ENCODE measurements at regions not wholly inside any gene's neighbourhood (a gene's known extent, or its start where the extent isn't known, plus 50 kb on each side); places are given as distances from the start of the nearest gene placed in this dataset.

DNA sequence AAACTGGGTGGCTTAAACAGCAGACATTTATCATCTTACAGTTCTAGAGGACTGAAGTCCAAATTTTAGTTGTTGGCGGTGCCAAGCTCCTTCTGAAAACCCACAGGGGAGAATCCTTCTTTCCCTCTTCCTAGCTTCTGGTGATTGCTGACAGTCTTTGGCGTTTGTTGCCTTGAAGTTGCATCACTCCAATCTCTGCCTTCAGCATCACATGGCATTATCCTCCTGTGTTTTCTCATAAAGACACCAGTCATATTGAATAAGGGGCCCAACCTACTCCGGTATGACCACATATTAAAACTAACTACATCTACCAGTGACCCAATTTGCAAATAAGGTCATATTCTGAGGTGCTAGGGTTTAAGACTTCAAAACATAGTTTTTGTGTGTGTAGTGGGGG, 472.1 kb upstream of the IGFBP3 start:
- intact Hi-C loops (cut with DNase I): no loop called here
- DNase-seq (ENCODE audit: missing footprints) (no peak), ATAC-seq (peak; percentile 85)

DNA sequence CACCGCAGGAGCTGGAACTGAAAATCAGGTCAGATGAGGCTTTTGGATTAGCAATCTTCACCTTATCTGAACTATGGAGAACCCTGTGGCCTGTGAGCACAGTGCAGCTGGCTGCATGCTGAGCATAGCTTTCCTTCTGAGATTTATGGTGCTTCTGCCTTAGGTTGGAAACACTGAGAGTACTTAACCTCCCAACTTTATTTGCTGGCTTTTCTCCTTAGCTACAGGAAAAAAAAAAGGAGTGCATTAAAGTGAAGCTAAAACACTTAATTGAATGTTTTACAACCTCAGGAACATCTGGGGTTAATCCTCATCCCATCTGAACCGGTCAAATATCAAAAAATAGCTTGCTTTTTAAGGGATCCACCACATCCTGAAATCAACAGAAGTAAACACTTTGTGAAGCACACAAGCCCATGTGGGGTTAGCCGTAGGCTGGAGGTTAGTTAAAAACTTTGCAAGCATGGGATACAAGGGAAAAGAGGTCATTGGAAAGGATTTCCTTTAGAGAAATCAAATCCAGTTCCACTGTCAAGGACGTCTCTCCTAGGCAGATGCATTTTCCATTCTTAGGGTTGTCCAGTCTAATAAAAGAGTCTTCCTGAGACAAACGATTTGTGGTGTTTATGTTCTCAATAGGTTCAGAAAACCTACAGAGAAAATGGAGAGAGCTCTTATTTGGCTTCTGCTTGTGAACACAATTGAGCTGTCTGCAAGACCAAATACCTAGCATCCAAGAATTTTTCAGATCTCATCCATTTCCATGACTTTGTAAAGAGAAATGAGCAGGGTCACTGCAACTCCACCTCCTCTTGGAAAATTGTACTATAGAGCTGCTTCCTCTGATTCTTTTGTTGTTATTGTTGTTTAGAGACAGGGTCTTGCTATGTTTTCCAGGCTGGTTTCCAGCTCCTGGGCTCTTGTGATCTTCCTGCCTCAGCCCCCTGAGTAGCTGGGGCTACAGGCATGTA, 470.4 kb upstream of the IGFBP3 start:
- intact Hi-C loops (cut with DNase I): no loop called here
- DNase-seq (ENCODE audit: missing footprints) (no peak), ATAC-seq (no peak)

DNA sequence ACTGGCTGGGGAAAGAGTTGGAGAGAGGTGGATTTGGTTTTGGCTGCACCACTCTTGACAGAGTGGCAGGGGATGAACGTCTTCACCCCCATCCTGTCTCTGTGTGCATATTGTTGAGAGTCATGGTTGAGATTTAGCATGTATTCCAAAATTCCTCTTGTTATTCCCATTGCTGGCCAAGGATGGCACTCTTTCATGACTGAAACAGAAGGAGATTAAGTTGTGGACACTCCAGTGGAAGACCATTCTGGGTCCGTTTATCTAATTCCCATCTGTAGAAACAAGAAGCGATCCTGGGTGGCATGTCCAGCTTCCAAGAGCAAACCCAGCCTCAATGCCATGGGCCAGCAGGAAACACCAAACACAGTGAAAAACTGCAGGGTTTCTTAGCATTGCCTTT, 469.0 kb upstream of the IGFBP3 start:
- no peak for DNase-seq (ENCODE audit: missing footprints)
- no peak for ATAC-seq
- intact Hi-C loops (cut with DNase I): no loop called here

DNA sequence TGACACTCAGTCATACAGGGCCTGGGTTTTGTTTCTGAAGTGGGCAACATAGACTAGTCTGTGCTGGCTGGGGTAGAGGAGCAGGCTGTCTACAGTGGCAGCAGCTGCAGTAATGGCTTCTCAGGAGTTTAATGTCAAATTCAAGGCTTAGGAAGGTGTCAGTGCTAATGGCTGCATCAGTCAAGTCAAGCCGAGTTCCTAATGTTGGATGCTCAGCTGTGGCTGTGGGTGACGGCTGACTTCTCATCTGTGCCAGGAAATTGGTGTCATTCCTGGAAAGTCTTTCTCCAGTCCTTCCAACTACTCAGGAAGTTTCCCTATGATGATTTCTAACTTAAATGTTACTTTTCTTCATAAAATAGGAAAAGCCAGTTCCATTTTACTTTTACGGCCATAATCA, 468.1 kb upstream of the IGFBP3 start:
- intact Hi-C loops (cut with DNase I): no loop called here
- DNase-seq (ENCODE audit: missing footprints) (no peak), ATAC-seq (no peak)

DNA sequence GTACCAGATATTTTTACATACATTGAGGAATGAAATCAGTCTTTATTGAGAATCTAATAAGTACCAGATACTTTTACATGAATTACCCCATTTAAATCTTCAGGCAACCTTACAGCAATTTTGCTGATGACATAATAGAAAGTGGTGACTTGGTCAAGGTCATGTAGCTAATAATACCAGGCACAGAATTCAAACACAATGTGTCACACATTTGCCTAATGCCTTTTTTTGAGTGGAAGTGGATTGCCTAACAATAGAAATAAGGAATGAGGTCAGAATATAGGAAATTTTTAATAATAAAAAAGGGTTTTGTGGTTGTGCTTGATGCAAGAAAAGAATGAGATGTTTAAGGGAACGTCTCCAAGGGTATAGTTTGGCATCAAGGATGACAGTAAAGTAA, 466.6 kb upstream of the IGFBP3 start:
- intact Hi-C loops (cut with DNase I): no loop called here
- DNase-seq (ENCODE audit: missing footprints): no peak
- no peak for ATAC-seq

DNA sequence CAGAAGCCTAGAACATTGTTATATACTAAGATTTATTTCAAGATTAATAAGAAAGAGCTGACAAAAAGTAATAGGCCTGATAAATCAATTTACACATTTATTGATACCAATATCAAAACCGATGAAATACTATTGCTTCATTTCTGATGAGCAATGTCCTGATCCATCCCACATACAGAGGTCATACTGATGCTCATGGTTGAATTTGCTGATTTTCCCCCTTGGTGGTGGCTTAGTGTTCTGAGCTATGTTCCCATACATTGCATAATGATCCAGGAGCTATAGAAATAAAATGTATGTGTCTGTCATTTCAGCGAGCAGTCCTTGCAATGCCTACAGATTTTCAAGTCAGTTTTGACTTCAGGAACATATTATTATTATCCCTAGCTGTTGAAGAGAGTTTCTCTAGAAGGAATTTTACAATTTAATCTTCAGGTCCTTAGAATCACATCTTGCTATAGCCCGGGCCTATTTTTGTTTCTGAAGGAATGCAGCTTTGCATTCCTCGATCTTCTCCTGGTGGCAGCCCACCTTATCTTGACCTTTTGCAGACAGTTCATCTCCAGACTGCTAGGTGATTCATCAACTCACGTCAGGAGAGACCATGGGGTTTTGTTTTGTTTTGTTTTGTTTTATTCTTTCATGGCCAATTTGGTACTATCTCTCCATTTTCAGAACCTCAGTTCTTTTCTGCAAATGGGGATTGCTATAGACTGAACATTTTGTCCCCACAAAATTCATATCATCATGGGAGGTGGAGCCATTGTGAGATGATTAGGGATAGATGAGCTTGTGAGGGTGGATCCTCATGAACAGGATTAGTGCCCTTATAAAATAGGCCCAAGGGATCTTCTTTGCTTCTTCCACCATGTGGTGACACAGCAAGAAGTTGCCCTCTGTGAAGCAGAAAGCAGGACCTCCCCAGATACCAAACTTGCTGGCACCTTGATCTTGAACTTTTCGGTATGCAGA, 465.6 kb upstream of the IGFBP3 start:
- DNase-seq (ENCODE audit: missing footprints) (no peak), ATAC-seq (no peak)
- intact Hi-C loops (cut with DNase I): no loop called here

DNA sequence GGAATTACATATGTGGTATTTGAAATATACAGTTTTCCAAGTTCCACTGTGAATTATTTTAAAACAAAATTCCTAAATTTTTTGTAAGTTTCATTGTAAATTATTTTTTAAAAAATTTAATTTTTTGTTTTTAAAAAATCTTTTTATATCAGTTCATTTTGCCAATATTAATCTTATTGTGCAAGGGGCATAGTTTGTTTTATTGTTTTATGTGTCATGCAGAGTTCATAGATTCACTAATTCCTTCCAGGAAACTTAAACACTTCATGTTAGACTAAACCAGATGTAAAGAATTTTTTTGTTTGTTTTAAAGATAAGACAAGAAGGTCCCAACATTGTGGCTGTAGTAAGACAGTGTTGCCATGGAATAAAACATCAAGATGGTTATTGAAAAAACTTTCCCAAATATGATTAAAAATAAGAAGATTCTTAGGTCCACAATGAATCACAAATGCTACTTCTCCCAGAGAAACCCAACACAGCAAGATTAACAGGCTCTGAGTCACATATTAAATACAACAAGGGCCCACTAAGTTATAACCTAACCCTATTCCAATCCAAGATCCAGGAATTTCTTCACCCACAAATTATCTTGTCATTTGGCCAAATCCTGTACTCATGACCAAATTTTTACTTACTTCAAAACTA, 464.7 kb upstream of the IGFBP3 start:
- DNase-seq (ENCODE audit: missing footprints) (no peak), ATAC-seq (no peak)
- intact Hi-C loops (cut with DNase I): no loop called here

DNA sequence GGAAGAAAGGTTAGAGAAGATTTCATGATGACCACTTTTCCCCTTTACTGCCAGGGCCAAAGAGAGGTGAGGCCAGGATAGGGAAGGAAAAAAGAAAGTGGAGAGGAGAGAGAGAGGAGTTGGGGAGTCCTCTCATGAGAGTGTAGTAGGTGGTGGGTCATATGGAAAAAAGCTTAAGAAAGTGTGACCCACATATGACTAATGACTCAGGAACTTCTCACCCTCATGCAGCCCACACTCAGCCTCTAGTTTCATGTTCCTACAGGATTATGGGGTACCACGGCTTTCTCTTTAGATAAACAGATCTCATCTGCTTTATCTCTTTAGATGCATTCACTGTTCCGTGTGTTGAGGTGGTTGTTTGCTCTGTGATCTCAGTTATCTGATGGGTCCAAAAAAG, 462.5 kb upstream of the IGFBP3 start:
- ATAC-seq (no peak), DNase-seq (ENCODE audit: missing footprints) (no peak)
- intact Hi-C loops (cut with DNase I): no loop called here

DNA sequence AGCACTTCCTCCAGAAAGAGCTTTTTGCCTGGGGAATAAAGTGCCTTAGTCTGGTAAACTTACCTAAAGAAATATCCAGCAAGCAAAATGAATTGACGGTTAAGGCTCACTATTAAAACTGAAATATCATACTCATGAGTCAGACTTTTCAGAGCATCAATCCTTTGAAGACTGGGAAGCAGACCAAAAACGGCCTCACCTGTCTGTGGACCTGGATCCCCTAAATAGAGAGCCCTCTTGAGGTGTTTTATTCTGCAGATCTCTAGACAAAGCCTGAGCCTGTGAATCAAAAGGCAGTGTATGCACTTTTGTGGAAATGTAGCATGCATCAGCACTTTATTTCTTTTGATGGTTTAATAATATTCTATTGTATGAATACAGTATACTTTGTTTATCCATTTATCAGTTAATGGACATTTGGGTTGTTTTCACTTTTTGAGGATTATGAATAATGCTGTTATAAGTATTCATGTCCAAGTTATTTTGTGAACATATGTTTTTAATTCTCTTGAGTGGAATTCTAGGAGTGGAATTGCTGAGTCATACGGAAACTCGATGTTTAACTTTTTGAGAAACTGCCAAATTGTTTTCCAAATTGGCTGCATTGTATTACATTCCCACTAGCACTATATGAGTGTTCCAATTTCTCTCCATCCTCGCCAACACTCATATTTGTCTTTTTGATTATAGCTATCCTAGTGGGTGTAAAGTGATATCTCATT, 449.0 kb upstream of the IGFBP3 start:
- intact Hi-C loops (cut with DNase I): no loop called here
- no peak for DNase-seq (ENCODE audit: missing footprints)
- ATAC-seq: no peak

DNA sequence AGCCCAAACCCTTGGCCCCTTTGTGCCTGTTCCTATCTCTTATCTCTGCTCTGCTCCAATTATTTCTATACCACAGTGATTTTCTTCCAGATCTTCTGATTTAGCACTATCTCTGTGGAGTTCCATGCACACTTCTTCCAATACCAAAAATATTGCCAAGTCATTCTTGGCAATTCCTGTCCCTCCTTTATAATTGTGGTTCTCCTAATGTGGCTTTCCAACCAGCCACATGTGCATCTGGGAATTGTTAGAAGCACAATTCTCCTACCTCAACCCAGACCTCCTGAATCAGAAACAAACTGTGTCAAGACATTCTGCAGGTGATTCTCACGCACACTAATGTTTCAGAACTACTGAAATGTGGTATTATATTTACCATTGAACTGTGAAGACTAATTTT, 447.8 kb upstream of the IGFBP3 start:
- ATAC-seq (no peak), DNase-seq (ENCODE audit: missing footprints) (no peak)
- intact Hi-C loops (cut with DNase I): no loop called here

DNA sequence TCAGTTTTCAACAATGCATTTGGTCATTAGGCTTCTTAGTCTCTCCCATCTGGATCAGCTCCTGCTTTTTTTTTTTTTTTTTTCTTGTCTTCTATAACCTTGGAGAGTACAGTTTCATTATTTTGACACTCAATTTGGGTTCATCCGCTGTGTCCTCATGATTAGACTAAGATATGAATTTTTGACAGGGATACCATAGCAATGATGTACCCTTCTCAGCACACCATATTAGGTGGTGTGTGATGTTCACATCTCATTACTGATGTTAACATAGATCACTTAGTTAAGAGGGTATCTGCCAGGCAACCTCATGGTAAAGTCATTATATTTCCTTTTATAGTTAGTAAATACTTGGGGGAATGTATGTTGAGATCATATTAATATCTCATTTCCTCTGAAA, 445.5 kb upstream of the IGFBP3 start:
- no peak for ATAC-seq
- intact Hi-C loops (cut with DNase I): no loop called here
- no peak for DNase-seq (ENCODE audit: missing footprints)

DNA sequence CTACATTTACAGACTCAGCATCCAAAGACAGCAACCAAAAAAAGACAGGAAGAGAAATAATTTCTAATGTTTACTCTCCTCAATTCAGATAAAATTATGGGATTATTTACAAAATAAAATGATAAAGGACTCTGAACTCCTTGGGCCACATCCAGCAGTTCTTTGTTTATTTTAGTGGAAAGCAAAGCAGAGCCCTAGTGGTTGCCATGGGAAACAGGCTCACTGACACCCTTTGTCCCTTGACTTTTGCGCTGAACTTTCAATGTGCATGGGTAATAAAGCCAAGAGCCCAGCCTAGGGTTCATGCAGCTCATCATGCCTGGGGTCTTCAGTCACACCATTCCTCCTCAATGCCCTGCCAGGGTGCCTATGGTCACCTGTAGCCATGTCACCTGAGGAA, 442.6 kb upstream of the IGFBP3 start:
- DNase-seq (ENCODE audit: missing footprints): no peak
- intact Hi-C loops (cut with DNase I): no loop called here
- no peak for ATAC-seq

DNA sequence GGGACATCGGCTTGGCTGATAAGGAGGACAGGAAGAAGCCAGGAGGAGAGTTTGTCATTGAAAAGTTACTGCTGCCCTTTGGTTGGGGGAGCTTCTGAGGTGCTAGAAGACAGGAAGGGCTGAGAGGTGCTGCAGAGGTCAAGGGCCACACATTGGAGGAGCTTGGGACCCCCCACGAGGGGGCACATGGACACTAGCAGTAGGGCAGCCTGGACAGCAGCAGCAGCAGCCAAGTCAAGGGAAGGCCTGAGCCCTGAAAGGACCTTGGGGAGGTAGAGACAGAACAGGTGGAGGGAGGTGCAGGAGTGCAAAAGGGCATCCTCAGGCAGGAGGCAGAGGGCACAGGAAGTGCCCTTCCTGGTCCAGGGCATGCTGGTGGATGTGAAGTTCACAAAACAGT, 439.7 kb upstream of the IGFBP3 start:
- intact Hi-C loops (cut with DNase I): no loop called here
- DNase-seq (ENCODE audit: missing footprints) (no peak), ATAC-seq (no peak)

DNA sequence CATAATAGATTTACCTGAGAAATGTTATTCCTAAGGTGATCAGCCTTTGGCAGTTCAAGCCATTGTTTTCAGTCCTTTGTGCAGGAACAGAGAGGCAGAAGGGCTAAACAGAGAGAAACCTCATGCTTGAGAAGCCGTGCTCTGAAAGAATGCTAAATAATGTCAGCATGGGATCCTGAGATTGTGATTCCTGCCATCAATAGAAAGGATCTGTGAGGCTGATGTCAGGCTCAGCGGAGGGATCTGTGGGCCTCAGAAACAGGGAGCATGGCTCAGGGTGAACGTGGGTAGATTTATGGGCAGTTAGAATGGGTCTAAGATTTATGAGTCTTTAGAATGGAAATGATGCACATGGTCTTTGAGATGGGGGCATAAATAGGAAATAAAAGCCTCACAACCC, 439.2 kb upstream of the IGFBP3 start:
- no peak for DNase-seq (ENCODE audit: missing footprints)
- no peak for ATAC-seq
- intact Hi-C loops (cut with DNase I): no loop called here

DNA sequence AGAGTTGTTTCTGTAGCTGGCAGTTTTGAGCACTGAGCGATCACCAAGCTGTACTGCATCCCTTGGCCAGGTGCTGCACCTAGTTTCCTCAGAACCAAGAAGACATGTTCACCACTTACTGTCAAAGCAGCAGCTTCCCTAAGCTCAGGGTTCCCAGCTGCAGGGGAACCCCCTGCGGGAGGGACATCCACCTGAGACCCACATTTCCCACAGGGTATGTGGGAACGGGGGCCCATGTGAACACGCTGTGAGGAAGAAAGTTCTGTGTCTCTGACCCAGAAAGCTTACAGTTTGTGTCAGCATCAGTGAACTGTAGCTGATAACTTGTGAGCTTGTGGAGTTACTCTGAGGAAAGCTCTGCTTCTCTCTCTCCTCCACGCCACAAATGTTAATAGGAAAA, 436.8 kb upstream of the IGFBP3 start:
- DNase-seq (ENCODE audit: missing footprints): no peak
- intact Hi-C loops (cut with DNase I): no loop called here
- no peak for ATAC-seq

DNA sequence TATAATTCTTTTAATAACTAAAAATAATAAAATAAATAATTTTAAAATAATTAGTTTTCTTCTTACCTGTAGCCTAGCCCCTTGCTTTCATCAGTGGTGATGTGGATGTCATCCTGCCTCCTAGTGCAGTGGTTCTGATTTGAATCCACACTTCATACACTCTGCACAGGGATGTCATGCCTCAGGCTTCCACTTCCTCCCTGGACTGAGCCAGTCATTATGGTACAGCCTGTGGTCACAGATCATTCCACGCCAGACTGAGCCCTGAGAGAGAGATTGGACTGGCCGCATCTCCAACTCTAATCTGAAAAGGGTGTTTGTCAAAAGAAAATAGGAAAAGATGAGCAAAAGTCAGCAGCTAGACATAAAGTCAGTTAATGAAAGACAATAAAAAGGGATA, 436.2 kb upstream of the IGFBP3 start:
- DNase-seq (ENCODE audit: missing footprints): no peak
- intact Hi-C loops (cut with DNase I): no loop called here
- ATAC-seq: no peak

DNA sequence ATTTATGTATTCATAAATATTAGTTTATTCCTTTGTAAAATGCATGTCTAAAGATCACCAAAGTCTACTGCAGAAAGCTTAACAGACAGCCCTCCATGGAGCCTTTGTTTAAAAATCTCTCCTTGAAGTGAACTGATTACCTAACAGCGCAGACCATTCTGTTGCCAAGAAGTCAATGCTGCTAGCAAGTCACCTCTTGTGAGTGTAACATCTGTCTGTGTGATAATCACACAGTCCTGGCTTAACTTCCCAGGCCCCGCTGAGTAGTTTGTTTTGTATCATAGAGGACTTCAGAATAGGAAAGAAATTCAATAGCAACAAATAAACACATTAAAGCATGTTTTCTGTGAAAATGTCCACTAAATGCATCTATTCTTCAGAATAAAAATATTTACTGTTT, 435.3 kb upstream of the IGFBP3 start:
- intact Hi-C loops (cut with DNase I): no loop called here
- ATAC-seq (no peak), DNase-seq (ENCODE audit: missing footprints) (no peak)

DNA sequence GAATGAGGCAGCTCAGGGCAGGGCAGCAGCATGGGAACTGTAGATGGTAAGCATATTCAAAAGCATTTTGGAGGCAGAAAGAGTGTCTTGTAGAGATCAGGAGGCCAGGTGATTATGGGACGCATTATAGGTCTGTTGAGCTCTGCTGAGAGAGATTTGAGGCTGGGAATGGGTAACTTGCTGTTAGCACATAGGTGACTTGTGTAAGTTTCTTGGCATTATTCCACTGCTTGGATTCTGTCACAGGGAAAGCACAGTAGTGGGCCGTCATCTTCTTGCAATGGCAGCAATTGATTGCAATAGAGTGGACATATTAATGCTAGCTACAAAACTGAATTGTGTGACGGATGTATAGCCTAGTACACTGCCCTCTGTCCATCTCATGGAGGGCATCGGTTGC, 434.3 kb upstream of the IGFBP3 start:
- ATAC-seq: no peak
- no peak for DNase-seq (ENCODE audit: missing footprints)
- intact Hi-C loops (cut with DNase I): no loop called here
